ENCODE measurements at regions not wholly inside any gene's neighbourhood (a gene's known extent, or its start where the extent isn't known, plus 50 kb on each side); places are given as distances from the start of the nearest gene placed in this dataset.
"Not testable (repeated sequence)": the region's sequence is repeated elsewhere in the genome, so short reads cannot be mapped to it uniquely, and the experiment has no call there.

- H3K9ac ChIP-seq (ENCODE audit: low read depth, low read length); H3K36me3 ChIP-seq (ENCODE audit: insufficient read depth, low read length); H3K4me3 ChIP-seq (ENCODE audit: low read depth in 1 of 2, low read length in 2 of 2); H3K4me1 ChIP-seq (ENCODE audit: insufficient read depth, low read length); H3K4me2 ChIP-seq (ENCODE audit: insufficient read depth, low read length); H2AFZ ChIP-seq (ENCODE audit: low read depth, low read length); ATAC-seq (ENCODE audit: insufficient read depth, low read depth); H4K20me1 ChIP-seq (ENCODE audit: insufficient read depth, low read length); H3K27me3 ChIP-seq (ENCODE audit: insufficient read depth, low read length, poor library complexity); DNase-seq; H3K27ac ChIP-seq (ENCODE audit: low read length); H3K9me3 ChIP-seq (ENCODE audit: insufficient read depth, low read length, severe bottlenecking): not testable (repeated sequence)
- H3K79me2 ChIP-seq (ENCODE audit: insufficient read depth, low read length), result peaks cover 74% of the 10 kb centered on the region
- TF ChIP-seq, protein P1, sequence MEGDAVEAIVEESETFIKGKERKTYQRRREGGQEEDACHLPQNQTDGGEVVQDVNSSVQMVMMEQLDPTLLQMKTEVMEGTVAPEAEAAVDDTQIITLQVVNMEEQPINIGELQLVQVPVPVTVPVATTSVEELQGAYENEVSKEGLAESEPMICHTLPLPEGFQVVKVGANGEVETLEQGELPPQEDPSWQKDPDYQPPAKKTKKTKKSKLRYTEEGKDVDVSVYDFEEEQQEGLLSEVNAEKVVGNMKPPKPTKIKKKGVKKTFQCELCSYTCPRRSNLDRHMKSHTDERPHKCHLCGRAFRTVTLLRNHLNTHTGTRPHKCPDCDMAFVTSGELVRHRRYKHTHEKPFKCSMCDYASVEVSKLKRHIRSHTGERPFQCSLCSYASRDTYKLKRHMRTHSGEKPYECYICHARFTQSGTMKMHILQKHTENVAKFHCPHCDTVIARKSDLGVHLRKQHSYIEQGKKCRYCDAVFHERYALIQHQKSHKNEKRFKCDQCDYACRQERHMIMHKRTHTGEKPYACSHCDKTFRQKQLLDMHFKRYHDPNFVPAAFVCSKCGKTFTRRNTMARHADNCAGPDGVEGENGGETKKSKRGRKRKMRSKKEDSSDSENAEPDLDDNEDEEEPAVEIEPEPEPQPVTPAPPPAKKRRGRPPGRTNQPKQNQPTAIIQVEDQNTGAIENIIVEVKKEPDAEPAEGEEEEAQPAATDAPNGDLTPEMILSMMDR (IDR thresholded peaks at IDR 0.05; ENCODE audit: borderline replicate concordance, extremely low read depth, low read length, poor library complexity, severe bottlenecking), result peak; percentile 39
Observed at GRCh38 chr5:94086635-94087034, 345.2 kb upstream of the POU5F2 start.

DNA sequence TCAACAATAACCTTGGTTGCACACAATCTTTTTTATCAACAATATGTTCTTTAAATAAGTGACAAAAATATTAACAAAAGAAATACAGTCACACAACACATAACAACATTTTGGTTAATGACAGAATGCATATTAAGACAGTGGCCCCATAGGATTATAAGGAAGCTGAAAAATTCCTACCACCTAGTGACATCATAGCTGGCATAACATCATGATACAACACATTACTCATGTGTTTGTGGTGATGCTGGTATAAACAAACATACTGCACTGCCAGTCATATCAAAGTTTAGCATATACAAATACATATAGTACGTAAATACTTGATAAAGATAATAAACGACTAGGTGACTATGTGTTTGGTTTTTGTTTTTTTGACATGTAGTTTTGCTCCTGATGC is 344.8 kb upstream of the POU5F2 start:
- H3K27ac ChIP-seq (ENCODE audit: low read length), result no peak overlapping the region
- TF ChIP-seq EZH2 (IDR thresholded peaks at IDR 0.05; ENCODE audit: borderline replicate concordance, low read depth, low read length, severe bottlenecking), result no peak
- TF ChIP-seq, protein P1 (IDR thresholded peaks at IDR 0.05; ENCODE audit: borderline replicate concordance, extremely low read depth, low read length, poor library complexity, severe bottlenecking), result no peak
- H2AFZ ChIP-seq (ENCODE audit: low read depth, low read length), result no peak overlapping the region
- no peaks in the 10 kb centered on the region for H3K9me3 ChIP-seq (ENCODE audit: insufficient read depth, low read length, severe bottlenecking)
- H3K36me3 ChIP-seq (ENCODE audit: insufficient read depth, low read length), result no peaks in the 10 kb centered on the region
- ATAC-seq (ENCODE audit: insufficient read depth, low read depth) (no peak), DNase-seq (no peak)
- no peak overlapping the region for H3K4me2 ChIP-seq (ENCODE audit: insufficient read depth, low read length)
- H3K4me1 ChIP-seq (ENCODE audit: insufficient read depth, low read length), result no peaks in the 10 kb centered on the region
- no peaks in the 10 kb centered on the region for H3K27me3 ChIP-seq (ENCODE audit: insufficient read depth, low read length, poor library complexity)
- no peak overlapping the region for H3K9ac ChIP-seq (ENCODE audit: low read depth, low read length)
- H4K20me1 ChIP-seq (ENCODE audit: insufficient read depth, low read length), result no peaks in the 10 kb centered on the region; the same call in 1 of the 2 replicates
- H3K79me2 ChIP-seq (ENCODE audit: insufficient read depth, low read length), result peaks cover 73% of the 10 kb centered on the region
- H3K4me3 ChIP-seq (ENCODE audit: low read depth in 1 of 2, low read length in 2 of 2), result no peak overlapping the region

DNA sequence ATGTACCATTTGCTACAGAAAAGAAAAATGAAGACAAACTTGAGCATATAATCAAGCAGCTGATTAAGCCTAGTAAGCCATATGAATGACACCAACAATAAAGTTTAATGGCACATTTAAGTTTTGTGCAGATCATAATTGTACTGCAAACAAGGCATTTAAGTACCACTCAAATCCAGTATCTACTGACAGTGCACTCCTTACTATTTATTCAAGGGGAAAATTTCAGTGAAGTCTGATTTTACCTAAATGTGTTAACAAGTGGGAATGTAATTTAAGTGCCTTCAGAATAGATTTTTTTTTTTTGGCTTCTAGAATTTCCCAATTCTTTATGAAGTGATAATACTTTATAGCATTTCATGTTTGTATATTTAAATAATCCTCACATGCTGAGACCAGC is 341.0 kb upstream of the POU5F2 start:
- ATAC-seq (ENCODE audit: insufficient read depth, low read depth) (no peak), DNase-seq (no peak)
- Histone ChIP-seq H3K9ac (ENCODE audit: low read depth, low read length) (no peak overlapping the region), H3K4me3 (ENCODE audit: low read depth in 1 of 2, low read length in 2 of 2) (no peak overlapping the region), H2AFZ (ENCODE audit: low read depth, low read length) (no peak overlapping the region), H4K20me1 (ENCODE audit: insufficient read depth, low read length) (no peaks in the 10 kb centered on the region; the same call in 1 of the 2 replicates), H3K4me1 (ENCODE audit: insufficient read depth, low read length) (no peaks in the 10 kb centered on the region), H3K79me2 (ENCODE audit: insufficient read depth, low read length) (peaks cover 72% of the 10 kb centered on the region), H3K36me3 (ENCODE audit: insufficient read depth, low read length) (no peaks in the 10 kb centered on the region), H3K4me2 (ENCODE audit: insufficient read depth, low read length) (no peak overlapping the region), H3K27me3 (ENCODE audit: insufficient read depth, low read length, poor library complexity) (no peaks in the 10 kb centered on the region), H3K9me3 (ENCODE audit: insufficient read depth, low read length, severe bottlenecking) (no peaks in the 10 kb centered on the region), H3K27ac (ENCODE audit: low read length) (no peak overlapping the region)
- TF ChIP-seq, protein P1 (IDR thresholded peaks at IDR 0.05; ENCODE audit: borderline replicate concordance, extremely low read depth, low read length, poor library complexity, severe bottlenecking), result no peak
- TF ChIP-seq EZH2 (IDR thresholded peaks at IDR 0.05; ENCODE audit: borderline replicate concordance, low read depth, low read length, severe bottlenecking), result no peak

DNA sequence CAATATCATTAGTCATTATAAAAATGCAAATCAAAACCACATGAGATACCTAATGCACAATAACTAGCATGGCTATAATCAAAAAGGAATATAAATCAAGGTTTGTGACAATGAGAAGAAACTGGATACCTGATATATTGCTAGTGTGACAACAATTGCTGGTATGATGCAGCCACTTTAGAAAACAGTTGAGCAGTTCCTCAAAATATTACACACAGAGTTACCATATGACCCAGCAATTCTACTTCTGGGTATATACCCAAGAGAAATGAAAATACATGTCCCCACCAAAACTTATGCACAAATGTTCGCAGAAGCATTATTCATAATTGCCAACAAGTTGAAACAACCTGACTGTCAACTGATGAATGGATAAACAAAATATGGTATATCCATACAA is 339.7 kb upstream of the POU5F2 start:
- H3K4me1 ChIP-seq (ENCODE audit: insufficient read depth, low read length), result no peaks in the 10 kb centered on the region
- ATAC-seq (ENCODE audit: insufficient read depth, low read depth) (no peak), DNase-seq (no peak)
- peaks cover 69% of the 10 kb centered on the region for H3K79me2 ChIP-seq (ENCODE audit: insufficient read depth, low read length)
- no peak overlapping the region for H2AFZ ChIP-seq (ENCODE audit: low read depth, low read length)
- H3K4me2 ChIP-seq (ENCODE audit: insufficient read depth, low read length), result no peak overlapping the region
- H3K27ac ChIP-seq (ENCODE audit: low read length), result no peak overlapping the region
- H3K27me3 ChIP-seq (ENCODE audit: insufficient read depth, low read length, poor library complexity), result no peaks in the 10 kb centered on the region
- H3K36me3 ChIP-seq (ENCODE audit: insufficient read depth, low read length), result no peaks in the 10 kb centered on the region
- no peaks in the 10 kb centered on the region; the same call in 1 of the 2 replicates for H4K20me1 ChIP-seq (ENCODE audit: insufficient read depth, low read length)
- TF ChIP-seq EZH2 (IDR thresholded peaks at IDR 0.05; ENCODE audit: borderline replicate concordance, low read depth, low read length, severe bottlenecking), result no peak
- TF ChIP-seq, protein P1 (IDR thresholded peaks at IDR 0.05; ENCODE audit: borderline replicate concordance, extremely low read depth, low read length, poor library complexity, severe bottlenecking), result no peak
- H3K9me3 ChIP-seq (ENCODE audit: insufficient read depth, low read length, severe bottlenecking), result no peaks in the 10 kb centered on the region
- no peak overlapping the region for H3K4me3 ChIP-seq (ENCODE audit: low read depth in 1 of 2, low read length in 2 of 2)
- H3K9ac ChIP-seq (ENCODE audit: low read depth, low read length), result no peak overlapping the region
